Stimulated activated CD4-positive, alpha-beta T cell treated with anti-CD3 and anti-CD28 coated beads, Interleukin-15, amount 100 ng/mL, for 24 hours (primary cell): ENCODE measurements at regions not wholly inside any gene's neighbourhood (a gene's known extent, or its start where the extent isn't known, plus 50 kb on each side); places are given as distances from the start of the nearest gene placed in this dataset.
"Not testable (repeated sequence)": the region's sequence is repeated elsewhere in the genome, so short reads cannot be mapped to it uniquely, and the experiment has no call there.

Experiments used
- DNase-seq: peaks from one replicate; pipeline ENCODE4 v3.0.0-alpha.2; 2020

DNA sequence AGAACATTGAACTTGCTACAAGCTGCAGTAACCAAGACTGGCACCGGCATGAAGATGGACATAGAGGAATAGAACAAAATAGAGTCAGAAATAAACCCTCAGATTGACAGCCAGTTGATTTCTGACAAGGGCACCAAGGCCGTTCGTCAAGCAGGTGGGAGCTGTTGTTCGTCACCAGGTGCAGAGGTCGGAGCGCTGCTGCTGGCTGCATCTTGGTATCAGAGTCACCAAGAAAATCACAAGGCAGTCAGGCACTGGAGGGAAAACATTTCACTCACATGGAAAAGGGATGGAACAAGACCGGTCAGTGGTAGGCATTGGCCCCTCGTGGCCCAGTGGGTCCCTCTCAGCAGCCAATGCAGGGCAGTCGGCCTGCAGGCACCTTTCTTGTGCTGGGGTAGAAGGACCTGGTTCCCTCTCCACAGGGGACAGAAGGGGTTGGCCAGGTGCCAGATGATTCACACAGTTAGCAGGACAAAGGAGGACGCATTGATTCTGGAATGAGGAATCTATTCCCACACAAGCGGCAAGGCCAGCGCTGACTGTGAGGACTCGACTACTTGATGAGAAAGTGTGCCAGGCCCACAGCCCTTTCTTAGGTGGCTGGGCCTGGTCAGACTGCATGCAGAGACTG lies 115.8 kb upstream of the FGF3 start:
- DNase-seq, result no peak

DNA sequence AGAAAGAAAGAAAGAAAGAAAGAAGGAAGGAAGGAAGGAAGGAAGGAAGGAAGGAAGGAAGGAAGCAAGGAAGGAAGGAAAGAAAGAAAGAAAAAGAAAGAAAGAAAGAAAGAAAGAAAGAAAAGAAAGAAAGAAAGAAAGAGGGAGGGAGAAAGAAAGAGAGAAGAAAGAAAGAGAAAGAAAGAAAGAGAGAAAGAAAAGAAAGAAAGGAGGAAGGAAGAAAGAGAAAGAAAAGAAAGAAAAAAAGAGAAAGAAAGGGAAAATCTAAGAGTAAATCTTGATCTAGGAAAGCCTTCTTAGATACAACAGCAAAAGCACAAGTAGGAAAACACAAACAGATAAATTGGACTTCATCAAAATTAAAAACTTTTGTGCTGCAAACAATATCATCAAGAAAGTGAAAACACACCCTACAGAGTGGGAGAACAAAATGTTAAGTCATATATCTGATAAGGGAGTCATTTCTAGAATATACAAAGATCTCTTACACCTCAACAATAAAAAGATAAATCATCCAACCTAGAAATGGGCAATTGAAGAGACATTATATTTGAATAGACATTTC lies 116.8 kb upstream of the FGF3 start:
- no peak for DNase-seq

DNA sequence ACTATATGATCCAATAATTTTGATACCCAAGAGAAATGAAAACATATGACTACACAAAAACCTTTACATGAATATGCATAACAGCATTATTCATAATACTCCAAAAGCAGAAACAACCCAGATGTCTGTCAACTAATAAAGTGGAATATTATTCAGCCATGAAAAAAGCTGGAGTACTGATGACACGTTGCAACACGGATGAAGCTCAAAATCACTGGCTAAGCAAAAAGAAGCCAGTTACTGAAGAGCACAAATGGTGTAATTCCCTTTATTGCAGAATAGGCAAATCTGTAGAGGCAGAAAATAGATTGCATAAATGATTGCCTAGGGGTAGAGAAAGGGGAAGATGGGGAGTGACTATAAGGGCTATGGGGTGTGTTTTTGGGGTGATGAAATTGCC lies 117.6 kb upstream of the FGF3 start:
- DNase-seq, result no peak

DNA sequence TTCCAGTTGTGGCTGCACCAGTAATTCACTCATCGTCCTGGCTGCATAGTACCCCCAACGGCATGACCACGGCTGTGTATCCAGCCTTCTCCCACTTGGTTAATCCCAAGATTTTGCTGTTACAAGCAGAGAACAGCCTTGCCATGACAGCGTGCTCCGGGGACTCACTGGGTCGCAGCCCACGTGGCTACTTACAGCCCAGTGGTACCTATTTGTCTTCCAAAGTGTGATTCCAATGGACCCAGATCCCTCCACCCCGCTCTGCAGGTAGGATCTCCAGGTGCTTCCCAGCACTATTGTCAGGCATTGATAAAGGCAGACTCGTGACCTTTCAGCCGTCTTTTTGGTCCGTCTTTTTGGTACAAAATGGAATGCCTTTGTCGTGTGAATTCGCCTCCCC lies 119.0 kb upstream of the FGF3 start:
- no peak for DNase-seq

DNA sequence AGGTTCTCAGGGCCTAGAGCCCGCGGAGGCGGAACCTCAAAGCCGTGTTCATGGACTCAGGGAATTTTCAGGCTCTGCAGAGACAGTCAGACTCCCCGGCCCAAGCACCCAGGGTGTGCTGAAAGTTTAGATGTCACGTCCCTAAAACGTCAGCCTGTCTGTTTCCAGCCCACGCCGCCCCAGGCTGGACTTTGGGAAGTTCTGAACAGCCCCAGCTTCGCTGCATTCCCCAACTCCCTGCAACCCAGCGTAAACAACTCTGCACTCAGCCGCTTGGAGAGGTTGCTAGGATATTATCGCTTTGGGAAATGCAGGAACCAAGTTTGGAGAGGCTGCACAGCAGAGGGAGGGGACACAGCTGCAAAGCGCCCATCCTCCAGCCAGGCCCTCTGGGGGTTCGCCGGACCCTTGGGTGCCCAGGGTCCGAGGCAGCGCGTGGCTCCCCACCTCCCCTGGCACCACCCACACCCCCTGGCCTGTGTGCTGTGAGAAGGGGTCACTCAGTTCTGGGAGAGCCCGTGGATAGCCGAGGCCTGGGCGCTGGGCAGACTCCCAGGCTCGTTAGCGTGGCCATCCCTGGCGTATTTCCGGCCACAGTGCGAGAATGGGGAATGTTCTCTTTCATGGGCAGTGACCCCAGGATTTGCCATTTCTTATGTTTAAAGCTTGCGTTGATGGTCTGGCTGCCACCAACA lies 120.5 kb upstream of the FGF3 start:
- no peak for DNase-seq

DNA sequence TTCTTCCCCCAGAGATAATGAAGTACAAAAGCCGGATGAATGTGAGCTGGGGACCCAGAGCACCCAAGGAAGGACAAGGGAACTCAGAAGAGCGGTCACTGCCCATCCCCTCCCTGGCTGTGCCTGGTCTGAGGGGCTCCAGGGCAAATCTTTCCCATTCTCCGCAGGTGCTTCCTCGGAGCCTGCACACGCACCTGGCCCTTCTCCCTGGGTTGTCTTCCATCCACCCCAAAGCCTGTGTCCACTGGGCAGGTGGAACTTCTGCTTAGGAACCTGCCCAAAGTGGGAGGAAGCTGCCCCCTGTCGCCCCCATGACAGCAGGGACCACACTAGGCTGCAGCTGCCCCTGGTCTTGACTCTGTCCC lies 121.0 kb upstream of the FGF3 start:
- DNase-seq, result no peak

DNA sequence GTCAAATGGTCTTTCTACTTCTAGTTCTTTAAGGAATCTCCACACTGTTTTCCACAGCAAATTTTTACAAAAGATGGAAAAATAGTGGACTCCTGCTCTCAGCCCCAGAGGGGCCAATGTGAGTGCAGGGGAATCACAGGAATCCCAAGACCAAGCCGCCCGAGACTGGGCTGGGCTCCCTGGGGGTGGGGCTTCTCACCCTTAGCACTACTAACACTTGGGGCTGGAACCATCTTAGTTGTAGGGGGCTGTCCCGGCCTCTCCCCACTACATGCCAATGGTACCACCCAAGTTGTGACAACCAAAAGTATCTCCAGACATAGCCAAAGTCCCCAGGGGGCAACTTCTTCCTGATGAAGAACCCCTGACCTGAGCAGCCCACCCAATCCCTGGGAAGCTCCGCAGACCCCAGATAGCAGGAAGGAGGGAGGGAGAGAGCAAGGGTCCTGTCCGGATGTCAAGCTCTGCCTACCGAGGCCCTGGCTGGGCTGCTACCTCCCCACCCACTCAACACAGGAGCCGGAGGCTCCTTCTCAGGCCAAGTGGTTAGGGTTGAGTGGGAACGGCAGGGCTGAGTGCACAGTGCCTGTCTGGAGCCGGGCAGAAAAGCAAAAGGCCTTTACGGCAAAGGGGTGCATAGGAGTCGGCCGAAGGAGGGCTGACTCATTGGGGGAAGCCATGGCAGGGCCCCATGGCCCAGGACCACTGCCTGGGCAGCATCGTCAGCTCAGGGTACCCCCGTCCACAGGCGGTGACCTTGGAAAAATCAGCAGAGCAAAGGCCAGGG lies 122.5 kb upstream of the FGF3 start:
- no peak for DNase-seq

DNA sequence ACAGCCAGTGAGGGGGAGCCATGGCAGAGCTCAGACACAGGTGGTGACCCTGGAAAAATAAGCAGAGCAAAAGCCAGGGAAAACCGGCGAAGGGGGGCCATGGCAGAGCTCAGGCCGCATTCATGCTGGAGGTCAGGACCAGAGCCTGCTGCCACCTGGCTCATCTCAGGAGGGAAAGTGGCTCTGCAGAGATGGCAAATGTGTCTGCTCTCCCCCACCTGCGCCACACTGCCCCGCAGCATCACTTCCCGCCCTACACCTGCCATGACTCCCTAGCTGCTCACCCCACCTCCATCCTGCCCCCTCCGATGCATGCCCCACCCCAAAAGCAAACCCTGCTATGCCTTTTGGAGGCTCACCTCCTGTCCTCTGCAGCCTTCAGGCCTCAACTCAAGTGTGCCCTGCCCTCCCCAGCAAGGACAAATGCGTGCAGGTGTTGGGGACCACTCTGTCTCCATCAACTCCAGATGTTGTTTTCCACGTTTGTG lies 123.2 kb upstream of the FGF3 start:
- DNase-seq, result no peak

DNA sequence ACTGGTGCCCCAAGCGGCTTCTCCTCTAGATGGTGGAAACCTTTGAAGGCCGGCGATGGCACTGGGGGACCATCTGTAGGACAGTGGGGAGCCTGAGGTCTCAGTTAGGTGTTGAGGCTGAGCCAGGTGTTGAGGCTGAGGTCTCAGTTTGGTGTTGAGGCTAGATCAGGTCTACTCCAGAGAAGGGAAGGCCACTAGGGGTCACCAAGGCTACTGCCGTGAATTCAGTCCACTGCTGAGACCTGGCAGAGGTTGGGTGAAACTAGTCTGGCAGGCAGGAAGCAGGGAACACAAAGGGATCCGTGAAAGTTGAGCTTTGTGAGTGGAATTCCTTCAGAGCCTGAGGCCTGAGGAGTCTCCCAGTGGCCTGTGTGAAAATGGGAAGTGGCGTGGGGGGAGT lies 123.8 kb upstream of the FGF3 start:
- DNase-seq, result no peak

DNA sequence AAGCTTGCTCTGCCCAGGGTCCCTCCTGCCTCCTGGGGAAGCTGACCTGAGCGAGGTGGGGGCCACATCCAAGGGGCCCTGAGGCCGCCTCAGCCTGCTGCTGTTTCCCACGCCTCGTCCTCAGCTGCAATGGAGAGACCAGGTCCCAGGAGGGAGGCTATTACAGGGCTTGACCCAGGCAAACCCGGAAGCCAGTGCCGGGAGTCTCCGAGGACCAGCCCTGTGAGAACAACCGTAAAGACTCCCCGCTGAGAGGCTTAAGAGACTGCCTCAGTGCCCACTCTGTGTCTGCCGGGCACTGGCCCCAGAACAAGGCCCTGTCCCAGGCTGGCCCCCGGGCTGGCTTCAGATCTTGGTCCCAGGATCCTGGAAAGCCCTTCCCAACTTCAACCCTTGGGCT lies 124.3 kb upstream of the FGF3 start:
- no peak for DNase-seq

DNA sequence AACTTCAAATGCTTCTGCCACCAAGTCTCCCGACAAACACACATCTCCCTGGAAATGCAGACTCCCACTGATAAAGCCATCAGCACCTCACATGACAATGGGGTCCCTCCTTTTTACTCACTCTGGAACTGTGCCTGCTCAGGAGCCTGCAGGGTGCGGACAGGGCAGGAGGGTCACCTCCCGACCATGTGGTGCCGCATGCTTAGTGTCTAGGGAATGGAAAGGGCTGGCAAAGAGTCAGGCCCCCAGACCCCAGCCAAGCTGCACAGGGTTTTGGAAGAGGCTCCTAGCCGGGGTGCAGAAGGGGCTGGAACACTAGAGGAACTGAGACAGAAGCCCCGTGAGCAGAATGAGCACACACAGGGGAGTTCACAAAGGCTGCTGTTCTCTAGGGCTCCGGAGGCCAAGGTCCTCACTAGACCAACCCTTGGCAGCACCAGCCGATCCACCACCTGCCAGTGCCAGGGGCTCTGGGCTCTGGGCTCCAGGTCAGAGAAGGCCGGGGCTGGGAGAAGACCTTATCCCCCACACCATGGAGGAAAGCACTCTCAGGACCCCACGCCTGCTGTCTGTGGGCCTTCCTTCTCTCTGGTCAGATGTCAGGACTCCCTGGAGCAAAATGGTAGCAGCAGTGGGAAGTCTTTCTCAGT lies 125.1 kb upstream of the FGF3 start:
- DNase-seq, result no peak

DNA sequence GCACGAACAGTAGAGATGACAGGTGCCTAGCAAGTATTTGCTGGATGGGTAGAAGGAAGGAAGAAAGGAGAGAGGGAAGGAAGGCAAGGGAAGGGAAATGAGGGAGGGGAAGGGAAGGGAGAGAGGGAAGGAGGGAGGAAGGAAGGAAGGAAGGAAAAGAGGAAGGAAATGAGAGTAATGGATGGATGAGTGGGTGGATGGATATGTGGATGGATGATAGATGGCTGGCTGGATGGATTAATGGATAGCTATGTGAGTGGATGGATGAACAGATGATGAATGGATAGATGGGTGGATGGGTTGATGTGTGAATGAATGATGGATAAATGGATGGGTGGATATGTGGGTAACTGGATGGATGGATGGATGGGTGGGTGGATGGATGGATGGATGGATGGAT lies 125.9 kb upstream of the FGF3 start:
- DNase-seq, result no peak

DNA sequence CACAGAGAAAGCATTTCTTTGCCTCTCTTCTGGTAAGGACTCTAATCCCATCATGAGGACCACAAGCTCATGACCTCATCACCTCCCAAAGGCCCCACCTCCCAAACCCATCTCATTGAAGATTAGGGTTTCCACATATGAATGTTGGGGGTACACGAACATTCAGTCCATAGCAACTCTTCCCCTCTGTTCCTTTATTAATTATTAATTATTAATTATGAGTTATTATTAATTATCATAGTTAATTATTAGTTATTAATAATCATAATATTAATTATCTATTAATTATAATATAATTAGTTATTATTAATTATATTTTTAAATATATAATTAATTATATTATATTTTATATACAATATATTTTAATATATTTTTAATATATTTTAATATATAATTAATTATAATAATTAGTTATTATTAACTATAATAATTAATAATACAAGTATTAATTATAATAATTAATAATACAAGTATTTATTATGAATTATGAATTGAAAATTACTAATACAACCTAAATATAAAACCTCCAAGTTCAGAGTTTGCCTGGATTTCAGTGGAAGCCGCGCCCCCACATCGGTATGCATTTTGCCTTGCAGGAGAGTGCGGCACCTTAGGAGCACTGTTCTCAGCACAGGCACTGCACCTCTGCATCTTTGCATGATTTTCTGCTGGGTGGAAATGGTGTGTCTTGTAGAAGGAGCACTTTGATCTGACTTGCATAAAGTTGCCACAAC lies 128.0 kb upstream of the FGF3 start:
- no peak for DNase-seq

DNA sequence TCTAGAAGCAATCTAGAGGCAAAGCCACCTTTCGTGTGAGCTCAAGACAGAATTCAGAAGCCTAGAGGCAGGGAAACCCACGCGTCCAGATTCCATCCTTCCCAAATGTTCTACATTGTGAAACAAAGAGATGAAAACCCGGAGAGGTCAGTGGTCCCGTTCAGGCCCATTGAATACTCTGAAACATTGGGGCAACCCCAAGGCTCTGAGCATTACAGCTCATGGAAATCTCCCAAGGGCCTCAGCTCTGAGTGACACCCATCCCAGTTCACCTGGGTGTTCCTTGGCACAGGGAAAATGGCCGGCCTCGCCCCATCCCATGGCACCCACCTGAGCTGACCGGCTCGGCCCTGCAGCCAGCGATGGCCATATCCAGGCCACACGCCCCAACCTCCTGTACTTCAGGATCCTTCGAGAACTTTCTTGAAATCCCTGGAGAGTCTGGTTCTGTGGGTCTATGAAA lies 128.6 kb upstream of the FGF3 start:
- DNase-seq, result no peak

DNA sequence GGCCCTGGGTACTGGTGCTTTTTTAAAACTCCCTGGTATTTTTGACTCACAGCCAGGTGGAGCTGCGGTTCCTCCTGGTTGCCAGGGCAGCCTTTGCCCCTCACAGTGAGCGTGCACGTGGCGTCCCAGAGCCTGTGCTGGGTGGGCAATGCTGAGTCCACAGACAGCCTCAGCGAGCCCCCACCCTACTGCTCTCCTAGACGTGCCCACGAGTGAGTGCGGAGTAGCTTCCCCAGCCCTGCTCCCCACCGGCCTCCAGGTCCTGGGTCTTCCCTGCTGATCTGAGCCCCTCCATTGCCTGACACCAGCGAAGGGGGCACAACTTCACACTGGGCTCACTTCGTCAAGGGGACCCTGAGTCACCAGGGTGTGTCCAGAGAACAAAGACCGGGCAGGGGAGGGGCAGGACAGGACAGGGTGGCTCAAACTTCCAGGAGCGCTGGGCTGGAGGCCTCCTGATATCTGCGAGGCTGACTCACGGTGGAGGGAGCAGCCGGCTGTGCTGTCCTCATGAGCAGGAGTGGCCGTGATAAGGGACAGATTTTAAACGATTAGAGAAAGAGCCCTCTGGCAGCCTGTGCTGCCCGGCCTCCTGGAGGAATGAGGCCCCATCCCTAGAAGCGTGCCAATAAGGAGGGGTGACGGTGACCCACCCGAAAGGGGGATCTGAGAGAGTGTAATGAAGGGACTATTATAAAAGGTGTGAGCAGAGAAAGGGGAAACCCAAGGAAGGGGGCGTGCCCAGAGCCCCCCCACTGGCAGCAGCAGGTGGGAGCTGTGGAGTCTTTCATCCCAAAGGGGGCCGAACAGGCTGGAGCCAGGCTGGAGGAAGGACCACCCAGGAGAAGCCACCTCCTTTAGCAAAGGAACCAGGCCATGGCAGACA lies 129.3 kb upstream of the FGF3 start:
- DNase-seq, result no peak

DNA sequence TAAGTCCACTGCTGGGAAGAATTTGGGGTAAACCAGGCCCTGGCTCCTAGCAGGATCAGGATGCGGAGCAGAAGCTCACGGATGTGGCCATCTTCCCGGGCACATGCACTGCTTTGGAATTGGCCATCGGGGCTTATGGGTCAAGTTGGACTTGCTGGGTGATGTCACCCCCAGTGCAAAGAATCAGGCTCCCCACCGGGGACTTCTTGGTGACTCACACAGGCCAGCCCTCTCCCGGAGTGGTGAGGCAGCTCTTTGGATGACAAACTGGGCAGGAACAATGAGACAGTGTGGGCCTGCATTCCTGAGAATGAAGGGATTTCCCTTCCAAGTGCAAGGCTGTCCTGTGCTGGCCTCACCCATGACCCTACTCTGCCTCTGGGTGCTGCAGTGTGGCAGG lies 128.8 kb upstream of the ANO1 start:
- no peak for DNase-seq

DNA sequence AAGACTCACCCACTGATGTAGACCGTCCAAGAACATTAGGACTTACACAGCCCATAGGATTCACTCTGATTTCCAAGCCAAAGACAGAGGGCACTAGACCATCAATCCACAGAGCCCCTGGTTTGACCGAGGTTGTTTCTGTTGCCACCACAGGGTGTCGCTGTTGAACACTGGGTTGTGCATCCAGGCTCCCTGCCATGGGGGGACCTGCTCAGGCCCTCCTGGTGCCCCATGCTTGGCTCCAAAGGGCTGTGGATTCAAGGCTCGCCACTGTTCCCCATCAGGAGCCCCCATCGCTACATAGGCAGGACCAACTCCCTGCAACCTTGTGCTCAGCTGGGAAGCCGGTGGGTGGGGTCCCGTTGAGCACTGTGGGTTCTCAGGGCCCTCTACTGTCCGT lies 128.0 kb upstream of the ANO1 start:
- DNase-seq, result peak; percentile 43

DNA sequence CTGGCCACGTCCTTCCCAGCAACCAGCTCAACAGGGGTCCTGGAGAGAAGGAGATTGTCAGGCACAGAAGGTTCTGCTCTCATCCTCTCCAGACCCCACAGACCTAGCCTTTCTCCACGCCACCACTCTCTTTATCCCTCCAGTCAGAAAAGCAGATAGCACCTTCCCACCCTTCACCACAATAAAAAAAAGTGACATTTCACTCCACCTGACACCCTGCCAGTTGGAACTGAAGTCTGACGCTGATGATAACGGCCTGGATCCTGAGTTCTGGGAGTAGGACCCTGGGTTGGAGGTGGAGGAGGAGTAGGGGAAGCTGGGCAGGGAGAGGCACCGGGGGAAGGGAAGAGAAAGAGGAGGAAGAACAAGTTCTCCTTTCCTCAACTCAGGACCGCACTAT lies 127.5 kb upstream of the ANO1 start:
- no peak for DNase-seq

DNA sequence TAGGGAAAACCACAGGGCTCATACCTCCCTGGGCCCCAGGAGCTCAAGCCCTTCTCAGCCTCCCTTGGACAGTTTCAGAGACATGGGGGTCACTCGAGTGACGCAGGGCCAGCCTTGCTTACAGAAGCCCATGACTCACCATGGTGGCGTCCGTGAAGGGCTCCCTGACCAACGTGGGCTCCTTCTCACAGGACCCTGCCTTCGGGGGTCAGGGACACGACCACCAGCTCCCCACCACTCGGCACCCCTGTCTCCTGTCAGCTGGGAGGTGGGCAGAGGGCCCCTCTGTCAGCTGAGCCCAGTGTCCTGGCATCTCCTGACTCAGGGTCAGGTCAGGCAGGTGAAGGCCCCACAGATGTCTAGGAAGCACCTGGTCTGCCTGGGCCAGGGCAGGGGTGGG lies 126.3 kb upstream of the ANO1 start:
- DNase-seq, result no peak

DNA sequence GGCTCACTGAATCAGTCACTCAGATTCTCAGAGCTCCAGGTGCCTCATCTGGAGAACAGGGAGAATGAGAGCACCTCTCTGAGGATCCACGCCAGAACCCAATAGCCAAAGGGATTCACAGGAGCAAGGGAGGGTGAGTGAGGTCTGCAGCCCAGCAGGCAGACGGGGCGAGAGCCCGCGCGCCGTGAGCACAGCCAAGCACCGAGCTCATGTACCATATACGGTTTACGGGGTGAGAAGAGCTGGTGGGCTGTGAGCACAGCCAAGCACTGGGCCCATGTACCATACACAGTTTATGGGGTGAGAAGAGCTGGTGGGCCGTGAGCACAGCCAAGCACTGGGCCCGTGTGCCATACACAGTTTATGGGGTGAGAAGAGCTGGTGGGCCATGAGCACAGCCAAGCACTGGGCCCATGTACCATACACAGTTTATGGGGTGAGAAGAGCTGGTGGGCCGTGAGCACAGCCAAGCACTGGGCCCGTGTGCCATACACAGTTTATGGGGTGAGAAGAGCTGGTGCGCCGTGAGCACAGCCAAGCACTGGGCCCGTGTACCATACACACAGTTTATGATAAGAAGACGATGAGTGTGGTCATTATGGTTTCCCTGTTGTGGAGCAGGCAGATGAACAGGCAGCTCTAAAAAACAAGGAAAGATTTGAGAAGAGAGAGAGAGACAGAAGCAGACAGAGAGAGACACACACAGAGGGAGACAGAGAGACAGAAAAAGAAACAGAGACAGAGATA lies 125.7 kb upstream of the ANO1 start:
- not testable (repeated sequence) for DNase-seq

DNA sequence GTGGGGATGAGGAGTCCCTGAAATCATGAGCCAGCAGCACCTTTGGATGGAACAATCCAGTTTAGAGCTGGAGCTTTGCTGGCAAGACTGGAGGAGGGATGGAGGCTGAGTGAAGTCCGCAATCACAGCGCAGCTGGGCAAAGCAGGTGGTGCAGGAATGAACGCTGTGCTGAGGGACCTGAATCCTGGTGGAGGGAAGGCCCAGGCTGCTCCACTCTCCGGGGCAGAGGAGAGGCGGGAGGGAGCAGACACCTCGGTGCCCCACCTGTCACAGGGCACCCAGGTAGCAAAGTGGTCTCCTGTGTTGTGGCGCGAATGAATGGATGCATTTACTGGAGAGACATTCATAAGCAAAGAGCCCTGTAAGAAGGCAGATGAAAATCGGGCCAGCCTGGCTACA lies 124.8 kb upstream of the ANO1 start:
- no peak for DNase-seq
